AG09319 (cell line): ENCODE measurements at regions not wholly inside any gene's neighbourhood (a gene's known extent, or its start where the extent isn't known, plus 50 kb on each side); places are given as distances from the start of the nearest gene placed in this dataset.

Source experiments
- DNase-seq: peaks from one replicate; pipeline ENCODE4 v3.0.0-alpha.2; 2010; ENCODE audit warnings: low read depth; ENCODE audit errors: extremely low read depth
- CTCF ChIP-seq: IDR thresholded peaks from 2 replicates; pipeline ENCODE4 v1.5.1; 2011; ENCODE audit warnings: low read depth, mild to moderate bottlenecking, inconsistent platforms, low read length, moderate library complexity

GRCh38 chr4:189036906-189037305 lies 897.7 kb downstream of the TRIML1 start:
- TF ChIP-seq CTCF, result no peak
- DNase-seq, result no peak

GRCh38 chr4:189046642-189047041 lies 894.0 kb upstream of the FRG1 start:
- no peak for TF ChIP-seq CTCF
- no peak for DNase-seq

- TF ChIP-seq CTCF, result no peak
- DNase-seq, result no peak
Observed at GRCh38 chr4:189048119-189048518, 892.6 kb upstream of the FRG1 start.

GRCh38 chr4:189049682-189050081 lies 891.0 kb upstream of the FRG1 start:
- DNase-seq, result no peak
- TF ChIP-seq CTCF, result no peak

GRCh38 chr4:189050643-189051042 lies 890.0 kb upstream of the FRG1 start:
- TF ChIP-seq CTCF, result no peak
- no peak for DNase-seq

- no peak for TF ChIP-seq CTCF
- DNase-seq, result no peak
Observed at GRCh38 chr4:189053621-189054020, 887.1 kb upstream of the FRG1 start.

GRCh38 chr4:189060104-189060503 lies 880.6 kb upstream of the FRG1 start:
- DNase-seq, result no peak
- TF ChIP-seq CTCF, result no peak
